ENCODE measurements at regions not wholly inside any gene's neighbourhood (a gene's known extent, or its start where the extent isn't known, plus 50 kb on each side); places are given as distances from the start of the nearest gene placed in this dataset.

DNA sequence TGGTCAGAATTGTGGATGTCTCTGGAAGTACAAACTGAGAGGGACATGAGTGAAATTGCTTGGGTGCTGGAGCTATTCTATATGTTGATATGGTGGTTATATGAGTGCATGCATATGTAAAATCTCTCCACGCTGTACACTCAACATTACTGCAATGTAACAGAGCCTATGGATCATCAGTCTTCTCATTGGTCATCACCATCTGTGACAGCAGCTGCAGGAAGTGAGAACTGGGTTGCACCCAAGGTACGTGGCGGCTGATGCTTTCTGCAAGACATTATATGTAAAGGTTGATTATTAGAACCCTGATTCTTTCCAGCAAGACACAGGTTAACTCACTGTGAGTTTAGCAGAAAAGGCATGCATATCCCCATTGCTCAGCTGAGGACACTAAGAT, 387.1 kb downstream of the OMA1 start:
- TF ChIP-seq, protein P1, sequence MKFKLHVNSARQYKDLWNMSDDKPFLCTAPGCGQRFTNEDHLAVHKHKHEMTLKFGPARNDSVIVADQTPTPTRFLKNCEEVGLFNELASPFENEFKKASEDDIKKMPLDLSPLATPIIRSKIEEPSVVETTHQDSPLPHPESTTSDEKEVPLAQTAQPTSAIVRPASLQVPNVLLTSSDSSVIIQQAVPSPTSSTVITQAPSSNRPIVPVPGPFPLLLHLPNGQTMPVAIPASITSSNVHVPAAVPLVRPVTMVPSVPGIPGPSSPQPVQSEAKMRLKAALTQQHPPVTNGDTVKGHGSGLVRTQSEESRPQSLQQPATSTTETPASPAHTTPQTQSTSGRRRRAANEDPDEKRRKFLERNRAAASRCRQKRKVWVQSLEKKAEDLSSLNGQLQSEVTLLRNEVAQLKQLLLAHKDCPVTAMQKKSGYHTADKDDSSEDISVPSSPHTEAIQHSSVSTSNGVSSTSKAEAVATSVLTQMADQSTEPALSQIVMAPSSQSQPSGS (CRISPR knock-in tag; IDR thresholded peaks at IDR 0.05): no peak
- TF ChIP-seq ILF3 (IDR thresholded peaks at IDR 0.05; ENCODE audit: borderline replicate concordance): no peak
- no peak for TF ChIP-seq FOXK2 (conservative IDR thresholded peaks at IDR 0.05 in 1 of 2, IDR thresholded peaks at IDR 0.05 in 1 of 2; ENCODE audit: low read depth in 2 of 2)

Measured in K562 (cell line).